Spleen (tissue), 7 donors: ENCODE measurements at regions not wholly inside any gene's neighbourhood (a gene's known extent, or its start where the extent isn't known, plus 50 kb on each side); places are given as distances from the start of the nearest gene placed in this dataset.

Source experiments
- POLR2A ChIP-seq, 3 donors: fragments of 450-650 bp; IDR thresholded peaks; one replicate each; pipeline ENCODE4 v1.5.1; 2017; ENCODE audit warnings: antibody characterized with exemption in 3 of 3, mild to moderate bottlenecking in 1 of 3
- POLR2AphosphoS5 ChIP-seq, 3 donors: sonication (generic); formaldehyde crosslinking; IDR thresholded peaks; one replicate each; pipeline ENCODE4 v1.5.1; 2017; ENCODE audit warnings: antibody characterized with exemption in 3 of 3
- TF ChIP-seq, protein P1 (sequence below), 11 experiments: fragments of 200-600 bp in 7 of 11; fragments of 450-650 bp in 4 of 11; sonication (generic) in 4 of 11; IDR thresholded peaks in 8 of 11; conservative IDR thresholded peaks in 3 of 11; 1 replicate in 7 of 11; 2 replicates in 4 of 11; pipeline versions ENCODE4 v1.4.0 to v1.8.0; 2016 to 2021; ENCODE audit warnings: antibody characterized with exemption in 11 of 11, inconsistent platforms in 4 of 11, mild to moderate bottlenecking in 1 of 11
- donor health status: DM: no; HTN: no; CAD: no; lungs with moderate emphysema.
- donor health status: DM: no; HTN: no; CAD: no.
- donor health status: DM: no; HTN: no; CAD: no.

DNA sequence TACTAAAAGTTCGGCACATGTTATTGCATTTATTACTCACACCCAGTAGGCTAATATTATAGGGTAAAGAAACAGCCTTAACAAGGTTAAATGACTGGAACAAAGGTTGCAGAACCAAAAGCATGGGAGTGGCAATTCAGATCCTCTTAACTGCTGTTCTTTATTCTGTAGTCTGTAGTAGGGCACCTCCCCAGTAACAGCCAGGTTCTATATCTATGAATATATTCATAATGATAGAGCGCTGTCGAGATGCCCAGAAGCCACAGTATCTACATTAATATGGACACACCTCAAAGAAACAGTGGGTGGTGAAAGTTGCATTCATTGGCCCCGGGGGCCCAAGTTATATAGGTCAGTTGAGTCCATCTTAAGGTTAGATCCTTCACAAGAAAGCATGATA lies 340.9 kb upstream of the THRB start:
- TF ChIP-seq, protein P1, sequence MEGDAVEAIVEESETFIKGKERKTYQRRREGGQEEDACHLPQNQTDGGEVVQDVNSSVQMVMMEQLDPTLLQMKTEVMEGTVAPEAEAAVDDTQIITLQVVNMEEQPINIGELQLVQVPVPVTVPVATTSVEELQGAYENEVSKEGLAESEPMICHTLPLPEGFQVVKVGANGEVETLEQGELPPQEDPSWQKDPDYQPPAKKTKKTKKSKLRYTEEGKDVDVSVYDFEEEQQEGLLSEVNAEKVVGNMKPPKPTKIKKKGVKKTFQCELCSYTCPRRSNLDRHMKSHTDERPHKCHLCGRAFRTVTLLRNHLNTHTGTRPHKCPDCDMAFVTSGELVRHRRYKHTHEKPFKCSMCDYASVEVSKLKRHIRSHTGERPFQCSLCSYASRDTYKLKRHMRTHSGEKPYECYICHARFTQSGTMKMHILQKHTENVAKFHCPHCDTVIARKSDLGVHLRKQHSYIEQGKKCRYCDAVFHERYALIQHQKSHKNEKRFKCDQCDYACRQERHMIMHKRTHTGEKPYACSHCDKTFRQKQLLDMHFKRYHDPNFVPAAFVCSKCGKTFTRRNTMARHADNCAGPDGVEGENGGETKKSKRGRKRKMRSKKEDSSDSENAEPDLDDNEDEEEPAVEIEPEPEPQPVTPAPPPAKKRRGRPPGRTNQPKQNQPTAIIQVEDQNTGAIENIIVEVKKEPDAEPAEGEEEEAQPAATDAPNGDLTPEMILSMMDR (IDR thresholded peaks at IDR 0.05 in 8 of 11, conservative IDR thresholded peaks at IDR 0.05 in 3 of 11) = no peak
- TF ChIP-seq POLR2AphosphoS5 (IDR thresholded peaks at IDR 0.05) (no peak), POLR2A (IDR thresholded peaks at IDR 0.05) (no peak)
